ENCODE measurements at regions not wholly inside any gene's neighbourhood (a gene's known extent, or its start where the extent isn't known, plus 50 kb on each side); places are given as distances from the start of the nearest gene placed in this dataset.

DNA sequence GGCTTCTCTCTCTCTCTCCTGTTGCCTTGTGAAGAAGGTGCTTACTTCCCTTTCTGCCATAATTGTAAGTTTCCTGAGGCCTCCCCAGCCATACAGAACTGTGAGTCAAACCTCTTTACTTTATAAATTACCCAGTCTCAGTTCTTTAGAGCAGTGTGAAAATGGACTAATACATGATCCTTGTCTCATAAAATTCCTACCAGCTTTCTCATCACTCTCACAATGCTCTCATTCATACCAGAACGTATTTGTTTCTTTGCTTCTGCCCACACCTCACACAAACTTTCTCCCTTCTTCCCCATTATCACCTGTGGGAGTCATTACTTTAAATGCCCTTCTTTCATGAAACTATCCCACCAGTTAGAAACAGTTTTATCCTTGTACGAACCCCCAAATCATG lies 62.7 kb upstream of the ARHGAP42 start:
- no peak overlapping the region for H3K4me3 ChIP-seq (ENCODE audit: insufficient read depth, low read length)
- no peaks in the 10 kb centered on the region for H3K27me3 ChIP-seq (ENCODE audit: insufficient read depth, low read length)
- no peak overlapping the region for H3K4me2 ChIP-seq (ENCODE audit: insufficient read depth, low read length)
- no peaks in the 10 kb centered on the region for H3K36me3 ChIP-seq (ENCODE audit: insufficient read depth, low read length)
- DNase-seq (ENCODE audit: insufficient read length, low spot score, missing footprints) = no peak
- peaks cover 3% of the 10 kb centered on the region for H3K4me1 ChIP-seq (ENCODE audit: insufficient read depth, low read length)
- no peaks in the 10 kb centered on the region for H3K79me2 ChIP-seq (ENCODE audit: insufficient read depth, low read length)
- no peak overlapping the region for H2AFZ ChIP-seq (ENCODE audit: low read length)
- no peak overlapping the region for H3K27ac ChIP-seq (ENCODE audit: low read depth, low read length)
- peaks cover 3% of the 10 kb centered on the region for H3K9me3 ChIP-seq (ENCODE audit: low read depth, low read length)
- no peaks in the 10 kb centered on the region for H4K20me1 ChIP-seq (ENCODE audit: insufficient read depth, low read length)
- TF ChIP-seq, protein P1, sequence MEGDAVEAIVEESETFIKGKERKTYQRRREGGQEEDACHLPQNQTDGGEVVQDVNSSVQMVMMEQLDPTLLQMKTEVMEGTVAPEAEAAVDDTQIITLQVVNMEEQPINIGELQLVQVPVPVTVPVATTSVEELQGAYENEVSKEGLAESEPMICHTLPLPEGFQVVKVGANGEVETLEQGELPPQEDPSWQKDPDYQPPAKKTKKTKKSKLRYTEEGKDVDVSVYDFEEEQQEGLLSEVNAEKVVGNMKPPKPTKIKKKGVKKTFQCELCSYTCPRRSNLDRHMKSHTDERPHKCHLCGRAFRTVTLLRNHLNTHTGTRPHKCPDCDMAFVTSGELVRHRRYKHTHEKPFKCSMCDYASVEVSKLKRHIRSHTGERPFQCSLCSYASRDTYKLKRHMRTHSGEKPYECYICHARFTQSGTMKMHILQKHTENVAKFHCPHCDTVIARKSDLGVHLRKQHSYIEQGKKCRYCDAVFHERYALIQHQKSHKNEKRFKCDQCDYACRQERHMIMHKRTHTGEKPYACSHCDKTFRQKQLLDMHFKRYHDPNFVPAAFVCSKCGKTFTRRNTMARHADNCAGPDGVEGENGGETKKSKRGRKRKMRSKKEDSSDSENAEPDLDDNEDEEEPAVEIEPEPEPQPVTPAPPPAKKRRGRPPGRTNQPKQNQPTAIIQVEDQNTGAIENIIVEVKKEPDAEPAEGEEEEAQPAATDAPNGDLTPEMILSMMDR (IDR thresholded peaks at IDR 0.05; ENCODE audit: extremely low read depth, low read depth, low read length) = no peak

GRCh38 chr11:100625041-100625440 lies 62.0 kb upstream of the ARHGAP42 start:
- Histone ChIP-seq H3K9me3 (ENCODE audit: low read depth, low read length) (peaks cover 3% of the 10 kb centered on the region), H3K4me1 (ENCODE audit: insufficient read depth, low read length) (no peaks in the 10 kb centered on the region)

GRCh38 chr11:100629671-100630070 lies 57.4 kb upstream of the ARHGAP42 start:
- TF ChIP-seq, protein P1 (IDR thresholded peaks at IDR 0.05; ENCODE audit: extremely low read depth, low read depth, low read length) = no peak
- Histone ChIP-seq H3K27me3 (ENCODE audit: insufficient read depth, low read length) (no peaks in the 10 kb centered on the region), H3K9me3 (ENCODE audit: low read depth, low read length) (no peaks in the 10 kb centered on the region), H3K27ac (ENCODE audit: low read depth, low read length) (no peak overlapping the region), H3K4me2 (ENCODE audit: insufficient read depth, low read length) (no peak overlapping the region), H3K4me1 (ENCODE audit: insufficient read depth, low read length) (no peaks in the 10 kb centered on the region), H3K79me2 (ENCODE audit: insufficient read depth, low read length) (no peaks in the 10 kb centered on the region), H4K20me1 (ENCODE audit: insufficient read depth, low read length) (no peaks in the 10 kb centered on the region), H2AFZ (ENCODE audit: low read length) (no peak overlapping the region), H3K4me3 (ENCODE audit: insufficient read depth, low read length) (no peak overlapping the region), H3K36me3 (ENCODE audit: insufficient read depth, low read length) (no peaks in the 10 kb centered on the region)
- no peak for DNase-seq (ENCODE audit: insufficient read length, low spot score, missing footprints)

More at GRCh38 chr11:100625041-100625440, 62.0 kb upstream of the ARHGAP42 start:
- TF ChIP-seq, protein P1 (IDR thresholded peaks at IDR 0.05; ENCODE audit: extremely low read depth, low read depth, low read length) = no peak
- Histone ChIP-seq H3K36me3 (ENCODE audit: insufficient read depth, low read length) (no peaks in the 10 kb centered on the region), H4K20me1 (ENCODE audit: insufficient read depth, low read length) (no peaks in the 10 kb centered on the region), H3K79me2 (ENCODE audit: insufficient read depth, low read length) (no peaks in the 10 kb centered on the region), H3K27me3 (ENCODE audit: insufficient read depth, low read length) (no peaks in the 10 kb centered on the region), H3K4me2 (ENCODE audit: insufficient read depth, low read length) (no peak overlapping the region), H3K27ac (ENCODE audit: low read depth, low read length) (no peak overlapping the region), H3K4me3 (ENCODE audit: insufficient read depth, low read length) (no peak overlapping the region), H2AFZ (ENCODE audit: low read length) (no peak overlapping the region)
- no peak for DNase-seq (ENCODE audit: insufficient read length, low spot score, missing footprints)

- Histone ChIP-seq H3K27ac (ENCODE audit: low read depth, low read length) (no peak overlapping the region), H4K20me1 (ENCODE audit: insufficient read depth, low read length) (no peaks in the 10 kb centered on the region), H3K4me2 (ENCODE audit: insufficient read depth, low read length) (no peak overlapping the region), H3K27me3 (ENCODE audit: insufficient read depth, low read length) (no peaks in the 10 kb centered on the region), H3K9me3 (ENCODE audit: low read depth, low read length) (no peaks in the 10 kb centered on the region), H3K4me3 (ENCODE audit: insufficient read depth, low read length) (no peak overlapping the region), H3K4me1 (ENCODE audit: insufficient read depth, low read length) (no peaks in the 10 kb centered on the region), H3K36me3 (ENCODE audit: insufficient read depth, low read length) (no peaks in the 10 kb centered on the region), H3K79me2 (ENCODE audit: insufficient read depth, low read length) (no peaks in the 10 kb centered on the region), H2AFZ (ENCODE audit: low read length) (no peak overlapping the region)
- no peak for DNase-seq (ENCODE audit: insufficient read length, low spot score, missing footprints)
- TF ChIP-seq, protein P1 (IDR thresholded peaks at IDR 0.05; ENCODE audit: extremely low read depth, low read depth, low read length) = no peak
Measured at GRCh38 chr11:100630898-100631297, 56.2 kb upstream of the ARHGAP42 start.
